ENCODE measurements at regions not wholly inside any gene's neighbourhood (a gene's known extent, or its start where the extent isn't known, plus 50 kb on each side); places are given as distances from the start of the nearest gene placed in this dataset.

DNA sequence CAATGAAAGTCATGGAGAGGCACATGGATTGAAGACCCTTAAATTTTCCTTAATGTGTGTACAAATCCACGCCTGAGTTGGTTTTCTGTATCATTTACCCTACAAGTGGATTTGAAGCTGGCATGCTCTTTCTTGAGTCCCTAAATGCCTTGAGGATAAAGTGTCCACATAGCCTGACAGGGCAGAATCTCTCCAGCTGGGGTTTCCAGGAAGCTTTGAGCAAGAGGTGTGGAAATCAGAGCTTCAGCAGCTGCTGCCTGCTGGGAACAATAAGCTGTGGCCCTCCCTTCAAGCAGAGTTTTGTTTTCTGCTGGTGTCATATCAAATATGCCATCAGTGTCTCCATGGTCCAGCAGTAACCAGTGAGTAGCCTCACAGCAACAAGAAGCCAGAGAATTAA is 120.3 kb upstream of the SERTM1 start:
- TF ChIP-seq CBX8 (IDR thresholded peaks at IDR 0.05) (no peak), JUN (IDR thresholded peaks at IDR 0.05) (no peak), FOSB (CRISPR knock-in tag; IDR thresholded peaks at IDR 0.05) (no peak), JUNB (IDR thresholded peaks at IDR 0.05) (no peak), KDM1A (IDR thresholded peaks at IDR 0.05; ENCODE audit: low read depth) (no peak), ZFP36 (IDR thresholded peaks at IDR 0.05; ENCODE audit: borderline replicate concordance, partially characterized antibody) (no peak), HEYL (CRISPR knock-in tag; IDR thresholded peaks at IDR 0.05) (no peak), EP300 (IDR thresholded peaks at IDR 0.05) (no peak), ZC3H11A (IDR thresholded peaks at IDR 0.05) (no peak), EHMT2 (IDR thresholded peaks at IDR 0.05; ENCODE audit: low read depth) (no peak), HDAC2 (IDR thresholded peaks at IDR 0.05) (no peak), FOXS1 (CRISPR knock-in tag; IDR thresholded peaks at IDR 0.05) (no peak)
- ChIA-PET POLR2A (no interaction called here), CTCF (no interaction called here)
- DNase-seq (ENCODE audit: low read depth in 1 of 2, low spot score in 1 of 2) (no peak), ATAC-seq (no peak), FAIRE-seq (no peak)
- Histone ChIP-seq H3K4me2 (no peak overlapping the region), H3K27ac (no peak overlapping the region), H3K4me1 (no peaks in the 10 kb centered on the region), H3K9me3 (no peaks in the 10 kb centered on the region), H3K4me3 (no peak overlapping the region)
- 0% methylated on average over 1 of the region's 1 CpG for WGBS (ENCODE audit: missing lambda C conversion rate)

DNA sequence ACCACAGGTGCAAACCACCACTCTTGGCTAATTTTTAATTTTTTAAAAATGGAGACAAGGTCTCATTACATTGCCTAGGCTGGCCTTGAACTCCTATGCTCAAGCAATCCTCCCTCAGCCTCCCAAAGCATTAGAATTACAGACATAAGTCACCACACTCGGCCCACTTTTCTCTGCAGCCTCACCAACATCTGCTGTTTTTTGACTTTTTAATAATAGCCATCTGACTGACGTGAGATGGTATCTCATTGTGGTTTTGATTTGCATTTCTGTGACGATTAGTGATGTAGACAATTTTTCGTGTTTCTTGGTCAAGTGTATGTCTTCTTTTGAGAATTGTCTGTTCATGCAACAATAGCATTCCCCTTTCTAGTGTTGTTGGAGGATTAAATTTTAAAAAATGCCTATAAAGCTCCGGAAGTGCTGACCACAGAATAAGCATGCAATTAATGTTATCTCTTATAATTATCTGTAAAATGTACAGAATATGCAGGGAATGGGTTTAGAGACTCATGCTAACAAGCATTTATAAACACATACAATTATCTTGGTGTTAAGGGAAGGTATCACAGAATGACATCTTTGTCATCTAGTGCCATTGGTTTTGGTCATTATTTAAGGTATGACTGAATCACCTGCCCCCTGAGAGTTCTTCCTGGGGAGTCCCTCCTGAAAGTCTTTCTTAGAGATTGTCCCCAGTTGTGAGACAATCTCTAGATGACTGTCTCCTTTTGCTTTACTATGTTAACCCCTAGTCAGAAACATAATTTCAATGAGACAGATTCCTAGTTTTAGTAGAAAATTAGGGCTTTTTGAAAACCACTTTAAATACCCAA is 118.5 kb upstream of the SERTM1 start:
- ChIA-PET POLR2A (no interaction called here), CTCF (no interaction called here)
- ATAC-seq (no peak), FAIRE-seq (no peak), DNase-seq (ENCODE audit: low read depth in 1 of 2, low spot score in 1 of 2) (no peak)
- TF ChIP-seq, protein P1, sequence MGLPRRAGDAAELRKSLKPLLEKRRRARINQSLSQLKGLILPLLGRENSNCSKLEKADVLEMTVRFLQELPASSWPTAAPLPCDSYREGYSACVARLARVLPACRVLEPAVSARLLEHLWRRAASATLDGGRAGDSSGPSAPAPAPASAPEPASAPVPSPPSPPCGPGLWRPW (IDR thresholded peaks at IDR 0.05): no peak
- TF ChIP-seq MAZ (IDR thresholded peaks at IDR 0.05; ENCODE audit: borderline replicate concordance, low read depth, low read length): no peak
- TF ChIP-seq MYC (IDR thresholded peaks at IDR 0.05; ENCODE audit: borderline replicate concordance, low read length): no peak
- no peak for TF ChIP-seq HDAC2 (IDR thresholded peaks at IDR 0.05)
- no peak for TF ChIP-seq POLR2AphosphoS2 (conservative IDR thresholded peaks at IDR 0.05; ENCODE audit: low read length)
- TF ChIP-seq, protein P2, sequence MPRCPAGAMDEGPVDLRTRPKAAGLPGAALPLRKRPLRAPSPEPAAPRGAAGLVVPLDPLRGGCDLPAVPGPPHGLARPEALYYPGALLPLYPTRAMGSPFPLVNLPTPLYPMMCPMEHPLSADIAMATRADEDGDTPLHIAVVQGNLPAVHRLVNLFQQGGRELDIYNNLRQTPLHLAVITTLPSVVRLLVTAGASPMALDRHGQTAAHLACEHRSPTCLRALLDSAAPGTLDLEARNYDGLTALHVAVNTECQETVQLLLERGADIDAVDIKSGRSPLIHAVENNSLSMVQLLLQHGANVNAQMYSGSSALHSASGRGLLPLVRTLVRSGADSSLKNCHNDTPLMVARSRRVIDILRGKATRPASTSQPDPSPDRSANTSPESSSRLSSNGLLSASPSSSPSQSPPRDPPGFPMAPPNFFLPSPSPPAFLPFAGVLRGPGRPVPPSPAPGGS (IDR thresholded peaks at IDR 0.05): no peak
- no peak for TF ChIP-seq ESRRA (IDR thresholded peaks at IDR 0.05; ENCODE audit: borderline replicate concordance, low read length)
- TF ChIP-seq KDM5A (IDR thresholded peaks at IDR 0.05): no peak
- TF ChIP-seq FOSL2 (IDR thresholded peaks at IDR 0.05): no peak
- no peak for TF ChIP-seq FOSL2 (CRISPR knock-in tag; IDR thresholded peaks at IDR 0.05)
- no peak for TF ChIP-seq JUNB (IDR thresholded peaks at IDR 0.05)
- TF ChIP-seq, protein P3, sequence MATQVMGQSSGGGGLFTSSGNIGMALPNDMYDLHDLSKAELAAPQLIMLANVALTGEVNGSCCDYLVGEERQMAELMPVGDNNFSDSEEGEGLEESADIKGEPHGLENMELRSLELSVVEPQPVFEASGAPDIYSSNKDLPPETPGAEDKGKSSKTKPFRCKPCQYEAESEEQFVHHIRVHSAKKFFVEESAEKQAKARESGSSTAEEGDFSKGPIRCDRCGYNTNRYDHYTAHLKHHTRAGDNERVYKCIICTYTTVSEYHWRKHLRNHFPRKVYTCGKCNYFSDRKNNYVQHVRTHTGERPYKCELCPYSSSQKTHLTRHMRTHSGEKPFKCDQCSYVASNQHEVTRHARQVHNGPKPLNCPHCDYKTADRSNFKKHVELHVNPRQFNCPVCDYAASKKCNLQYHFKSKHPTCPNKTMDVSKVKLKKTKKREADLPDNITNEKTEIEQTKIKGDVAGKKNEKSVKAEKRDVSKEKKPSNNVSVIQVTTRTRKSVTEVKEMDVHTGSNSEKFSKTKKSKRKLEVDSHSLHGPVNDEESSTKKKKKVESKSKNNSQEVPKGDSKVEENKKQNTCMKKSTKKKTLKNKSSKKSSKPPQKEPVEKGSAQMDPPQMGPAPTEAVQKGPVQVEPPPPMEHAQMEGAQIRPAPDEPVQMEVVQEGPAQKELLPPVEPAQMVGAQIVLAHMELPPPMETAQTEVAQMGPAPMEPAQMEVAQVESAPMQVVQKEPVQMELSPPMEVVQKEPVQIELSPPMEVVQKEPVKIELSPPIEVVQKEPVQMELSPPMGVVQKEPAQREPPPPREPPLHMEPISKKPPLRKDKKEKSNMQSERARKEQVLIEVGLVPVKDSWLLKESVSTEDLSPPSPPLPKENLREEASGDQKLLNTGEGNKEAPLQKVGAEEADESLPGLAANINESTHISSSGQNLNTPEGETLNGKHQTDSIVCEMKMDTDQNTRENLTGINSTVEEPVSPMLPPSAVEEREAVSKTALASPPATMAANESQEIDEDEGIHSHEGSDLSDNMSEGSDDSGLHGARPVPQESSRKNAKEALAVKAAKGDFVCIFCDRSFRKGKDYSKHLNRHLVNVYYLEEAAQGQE (IDR thresholded peaks at IDR 0.05): no peak
- TF ChIP-seq CHD2 (IDR thresholded peaks at IDR 0.05; ENCODE audit: low read length, partially characterized antibody): no peak
- TF ChIP-seq RCOR1 (IDR thresholded peaks at IDR 0.05; ENCODE audit: low read depth, low read length): no peak
- no peak for TF ChIP-seq HOXA7 (CRISPR knock-in tag; IDR thresholded peaks at IDR 0.05)
- no peak for TF ChIP-seq MAFK (IDR thresholded peaks at IDR 0.05; ENCODE audit: partially characterized antibody)
- TF ChIP-seq NPAS2 (CRISPR knock-in tag; IDR thresholded peaks at IDR 0.05; ENCODE audit: borderline replicate concordance): no peak
- no peak for TF ChIP-seq HOXB5 (CRISPR knock-in tag; IDR thresholded peaks at IDR 0.05)
- TF ChIP-seq, protein P4, sequence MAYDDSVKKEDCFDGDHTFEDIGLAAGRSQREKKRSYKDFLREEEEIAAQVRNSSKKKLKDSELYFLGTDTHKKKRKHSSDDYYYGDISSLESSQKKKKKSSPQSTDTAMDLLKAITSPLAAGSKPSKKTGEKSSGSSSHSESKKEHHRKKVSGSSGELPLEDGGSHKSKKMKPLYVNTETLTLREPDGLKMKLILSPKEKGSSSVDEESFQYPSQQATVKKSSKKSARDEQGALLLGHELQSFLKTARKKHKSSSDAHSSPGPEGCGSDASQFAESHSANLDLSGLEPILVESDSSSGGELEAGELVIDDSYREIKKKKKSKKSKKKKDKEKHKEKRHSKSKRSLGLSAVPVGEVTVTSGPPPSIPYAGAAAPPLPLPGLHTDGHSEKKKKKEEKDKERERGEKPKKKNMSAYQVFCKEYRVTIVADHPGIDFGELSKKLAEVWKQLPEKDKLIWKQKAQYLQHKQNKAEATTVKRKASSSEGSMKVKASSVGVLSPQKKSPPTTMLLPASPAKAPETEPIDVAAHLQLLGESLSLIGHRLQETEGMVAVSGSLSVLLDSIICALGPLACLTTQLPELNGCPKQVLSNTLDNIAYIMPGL (CRISPR knock-in tag; IDR thresholded peaks at IDR 0.05; ENCODE audit: borderline replicate concordance): no peak
- no peak for TF ChIP-seq CBX8 (IDR thresholded peaks at IDR 0.05)
- Histone ChIP-seq H3K4me3 (no peak overlapping the region), H3K27ac (no peak overlapping the region), H3K4me2 (no peak overlapping the region), H3K4me1 (no peaks in the 10 kb centered on the region), H3K9me3 (no peaks in the 10 kb centered on the region)
- WGBS (ENCODE audit: missing lambda C conversion rate): 4% methylated on average over 5 of the region's 5 CpGs

All from A549 (cell line).